GM13976 (cell line): ENCODE measurements at regions not wholly inside any gene's neighbourhood (a gene's known extent, or its start where the extent isn't known, plus 50 kb on each side); places are given as distances from the start of the nearest gene placed in this dataset.
A peak's percentile ranks its signal among the peaks of the same experiment; 100 is the strongest.
"Not testable (repeated sequence)": the region's sequence is repeated elsewhere in the genome, so short reads cannot be mapped to it uniquely, and the experiment has no call there.

Source experiments
- DNase-seq: peaks from one replicate; pipeline ENCODE4 v3.0.0; 2012; ENCODE audit warnings: low spot score
- in situ Hi-C: fragments of 300-500 bp; cut with MboI; formaldehyde crosslinking; loops from one replicate; pipeline ENCODE4 v1.12.0; 2022; ENCODE audit warnings: low sequenced_read_pairs, mixed read lengths, inconsistent platforms; ENCODE audit not compliant: unreplicated experiment
- TF ChIP-seq, protein P1 (sequence below): IDR thresholded peaks from 2 replicates; pipeline ENCODE4 v1.5.1; 2012; ENCODE audit warnings: borderline replicate concordance, mild to moderate bottlenecking; ENCODE audit not compliant: insufficient read depth; ENCODE audit errors: extremely low read depth, missing control alignments, control extremely low read depth

DNA sequence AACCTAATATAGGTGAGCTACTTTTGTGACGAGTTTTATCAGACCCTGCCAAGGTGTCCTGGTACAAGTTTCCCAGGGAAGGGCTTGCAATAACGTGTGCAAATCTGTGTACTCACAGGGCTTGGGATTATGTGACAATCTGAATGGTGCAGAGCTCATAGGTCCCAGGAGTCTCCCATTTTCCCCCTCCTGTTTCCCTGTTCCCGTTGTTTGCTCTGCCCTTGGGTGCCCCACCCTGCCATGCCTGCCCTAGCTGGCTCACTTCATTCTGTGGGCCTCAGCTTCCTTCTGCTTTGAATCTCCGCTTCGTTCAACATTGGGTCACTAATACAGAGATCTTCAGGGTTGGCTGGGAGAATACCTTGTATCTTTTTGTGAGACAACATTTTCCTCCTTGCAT, 90.3 kb upstream of the HPF1 start:
- TF ChIP-seq, protein P1, sequence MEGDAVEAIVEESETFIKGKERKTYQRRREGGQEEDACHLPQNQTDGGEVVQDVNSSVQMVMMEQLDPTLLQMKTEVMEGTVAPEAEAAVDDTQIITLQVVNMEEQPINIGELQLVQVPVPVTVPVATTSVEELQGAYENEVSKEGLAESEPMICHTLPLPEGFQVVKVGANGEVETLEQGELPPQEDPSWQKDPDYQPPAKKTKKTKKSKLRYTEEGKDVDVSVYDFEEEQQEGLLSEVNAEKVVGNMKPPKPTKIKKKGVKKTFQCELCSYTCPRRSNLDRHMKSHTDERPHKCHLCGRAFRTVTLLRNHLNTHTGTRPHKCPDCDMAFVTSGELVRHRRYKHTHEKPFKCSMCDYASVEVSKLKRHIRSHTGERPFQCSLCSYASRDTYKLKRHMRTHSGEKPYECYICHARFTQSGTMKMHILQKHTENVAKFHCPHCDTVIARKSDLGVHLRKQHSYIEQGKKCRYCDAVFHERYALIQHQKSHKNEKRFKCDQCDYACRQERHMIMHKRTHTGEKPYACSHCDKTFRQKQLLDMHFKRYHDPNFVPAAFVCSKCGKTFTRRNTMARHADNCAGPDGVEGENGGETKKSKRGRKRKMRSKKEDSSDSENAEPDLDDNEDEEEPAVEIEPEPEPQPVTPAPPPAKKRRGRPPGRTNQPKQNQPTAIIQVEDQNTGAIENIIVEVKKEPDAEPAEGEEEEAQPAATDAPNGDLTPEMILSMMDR: no peak
- in situ Hi-C loops: no loop called here
- no peak for DNase-seq

DNA sequence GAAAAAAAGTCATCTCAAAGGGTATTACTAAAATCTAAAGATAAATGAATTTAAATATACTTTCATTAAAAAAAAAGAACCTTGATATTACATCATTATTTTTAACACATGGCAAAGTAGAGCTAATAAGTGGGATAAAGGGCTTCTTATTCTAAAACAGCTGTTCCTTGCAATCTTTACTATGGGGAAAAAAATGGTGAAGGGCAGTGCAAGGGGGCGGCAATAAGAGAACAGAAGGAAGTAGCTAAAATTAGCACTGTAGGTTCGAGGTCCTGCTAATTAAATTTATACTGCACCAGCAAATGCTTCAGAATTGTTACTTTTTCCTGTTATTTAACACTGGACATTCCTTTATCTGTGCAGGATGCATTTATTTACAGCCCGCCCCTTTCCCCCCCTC, 89.4 kb upstream of the HPF1 start:
- no peak for DNase-seq
- in situ Hi-C loops: no loop called here
- TF ChIP-seq, protein P1: no peak

DNA sequence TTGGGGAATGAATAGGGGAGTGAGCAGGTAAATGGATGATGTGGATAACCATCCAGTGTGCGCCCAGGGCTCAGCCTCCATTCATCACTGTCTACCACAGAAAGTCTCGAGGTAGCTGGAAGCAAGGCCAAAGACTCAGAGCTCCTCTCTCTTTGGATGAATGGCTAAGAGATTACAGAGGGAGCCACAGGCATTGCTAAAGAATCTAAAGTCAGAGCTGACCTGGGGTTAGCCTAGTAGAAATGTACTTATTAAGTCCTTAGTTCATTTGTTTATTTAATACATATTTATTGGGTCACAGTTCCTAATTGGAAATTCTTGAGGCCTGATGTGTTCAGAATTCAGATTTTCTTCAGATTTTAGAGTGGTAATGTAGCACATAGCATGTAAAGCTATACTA, 88.7 kb upstream of the HPF1 start:
- TF ChIP-seq, protein P1: no peak
- in situ Hi-C loops: no loop called here
- no peak for DNase-seq

DNA sequence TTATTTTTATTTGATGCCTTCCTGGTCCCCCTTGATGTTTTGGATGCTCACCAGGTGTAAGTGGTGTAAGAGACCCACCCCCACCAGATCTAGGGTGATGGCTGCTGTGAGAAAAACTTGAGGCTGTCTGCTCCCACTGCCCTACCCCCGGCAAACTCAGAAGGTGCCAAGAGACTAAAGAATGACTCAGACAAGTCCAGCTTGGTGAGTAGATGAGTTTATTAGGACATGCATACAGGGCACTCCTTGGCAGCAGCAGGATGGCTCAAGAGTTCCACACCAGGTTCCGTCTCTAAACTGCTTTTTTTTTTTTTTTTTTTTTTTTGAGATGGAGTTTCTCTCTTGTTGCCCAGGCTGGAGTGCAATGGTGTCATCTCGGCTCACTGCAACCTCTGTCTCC, 84.0 kb upstream of the HPF1 start:
- in situ Hi-C loops: no loop called here
- TF ChIP-seq, protein P1: no peak
- DNase-seq: no peak

DNA sequence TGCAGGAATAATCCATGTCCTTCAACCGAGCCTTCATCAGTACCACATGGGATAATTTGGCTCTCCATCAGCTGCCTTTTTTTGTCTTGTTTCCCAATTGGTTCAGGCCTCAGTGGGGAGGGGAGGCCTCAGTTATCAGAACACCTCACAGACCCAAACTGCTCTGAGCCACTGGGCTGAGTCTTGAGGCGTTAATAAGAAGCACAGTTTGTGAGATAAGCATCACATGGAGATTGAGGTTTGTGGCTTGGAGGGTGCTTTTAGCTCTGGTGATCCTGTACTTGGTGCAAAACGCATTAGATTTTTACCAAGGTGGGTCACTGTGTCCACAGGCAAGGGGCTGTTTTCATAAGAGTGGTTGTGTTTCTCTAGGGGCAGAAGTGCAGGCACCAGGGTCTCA, 82.8 kb upstream of the HPF1 start:
- in situ Hi-C loops: no loop called here
- no peak for DNase-seq
- TF ChIP-seq, protein P1: no peak

DNA sequence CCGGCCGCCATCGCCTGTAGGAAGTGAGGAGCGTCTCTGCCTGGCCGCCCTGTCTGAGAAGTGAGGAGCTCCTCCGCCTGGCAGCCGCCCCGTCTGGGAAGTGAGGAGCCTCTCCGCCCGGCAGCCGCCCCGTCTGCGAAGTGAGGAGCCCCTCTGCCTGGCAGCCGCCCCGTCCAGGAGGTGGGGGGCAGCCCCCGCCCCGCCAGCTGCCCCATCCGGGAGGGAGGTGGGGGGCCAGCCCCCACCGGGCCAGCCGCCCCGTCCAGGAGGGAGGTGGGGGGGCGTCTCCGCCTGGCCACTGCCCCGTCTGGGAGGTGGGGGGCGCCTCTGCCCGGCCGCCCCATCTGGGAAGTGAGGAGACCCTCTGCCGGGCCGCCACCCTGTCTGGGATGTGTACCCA, 70.6 kb upstream of the HPF1 start:
- DNase-seq, in situ Hi-C loops: not testable (repeated sequence)

DNA sequence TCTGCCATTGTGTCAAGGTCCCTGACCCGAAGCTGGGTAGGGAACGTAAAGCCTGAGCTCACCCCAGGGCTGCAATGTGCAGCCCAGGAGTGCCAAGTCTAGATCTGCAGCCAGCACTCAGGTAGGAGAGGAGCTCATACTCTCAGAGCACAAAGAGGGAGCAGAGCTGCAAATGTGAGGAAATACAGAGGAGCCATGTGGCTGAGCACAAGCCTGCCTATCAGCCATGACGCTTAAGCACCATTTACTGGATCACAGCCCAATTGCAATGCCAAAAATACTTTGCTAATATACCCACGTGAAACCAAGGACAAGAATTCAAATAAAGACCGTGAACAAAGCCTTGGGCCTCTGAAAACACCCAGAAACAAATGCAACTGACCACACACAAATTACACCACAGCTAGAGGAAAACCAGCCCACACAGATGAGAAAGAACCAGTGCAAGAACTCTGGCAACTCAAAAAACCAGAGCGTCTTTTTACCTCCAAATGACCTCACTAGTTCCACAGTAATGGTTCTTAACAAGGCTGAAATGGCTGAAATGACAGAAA, 69.0 kb upstream of the HPF1 start:
- in situ Hi-C loops: no loop called here
- TF ChIP-seq, protein P1: no peak
- no peak for DNase-seq

DNA sequence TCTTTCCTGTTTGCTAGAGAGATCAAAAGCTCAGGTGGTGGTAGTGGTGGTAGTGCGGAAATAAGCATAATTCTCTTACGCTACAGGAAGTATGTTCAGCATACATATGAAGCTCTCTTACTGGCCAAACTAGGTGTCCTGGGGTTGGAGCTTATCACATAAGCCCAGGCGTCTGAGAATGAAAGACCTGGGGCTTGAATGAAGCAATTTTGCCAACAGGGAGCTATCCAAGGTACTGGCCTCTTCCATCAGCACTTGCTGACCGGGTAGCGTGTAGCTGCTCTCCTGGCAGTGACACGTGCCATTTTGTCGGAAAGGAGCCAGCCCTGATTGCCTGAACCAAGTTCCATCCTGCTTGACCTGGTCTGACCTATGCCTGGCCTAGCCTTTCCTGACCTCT, 65.9 kb upstream of the HPF1 start:
- TF ChIP-seq, protein P1: no peak
- peak; percentile 35 for DNase-seq
- in situ Hi-C loops: no loop called here
